ENCODE measurements at regions not wholly inside any gene's neighbourhood (a gene's known extent, or its start where the extent isn't known, plus 50 kb on each side); places are given as distances from the start of the nearest gene placed in this dataset.

DNA sequence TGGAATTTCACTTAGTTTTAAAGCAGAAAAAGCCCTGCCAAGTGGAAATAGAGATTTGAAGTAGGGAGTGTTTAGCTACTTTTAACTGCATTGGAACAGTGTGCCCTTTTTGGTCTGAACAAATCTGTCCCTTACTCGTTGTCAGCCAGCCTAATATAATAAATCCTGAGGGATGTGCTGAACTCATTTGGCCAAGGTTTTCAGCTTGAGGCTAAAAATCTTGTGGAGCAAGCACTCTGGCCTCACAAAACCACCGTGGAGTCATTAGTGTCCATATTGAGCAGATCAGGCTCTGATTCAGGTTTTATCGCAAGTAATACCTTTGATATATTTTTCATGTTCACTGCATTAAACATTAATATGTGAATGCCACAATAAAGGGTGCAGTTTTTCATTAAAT is 383.5 kb downstream of the FRK start:
- H3K4me3 ChIP-seq (ENCODE audit: low read length) = no peak overlapping the region
- no peak for DNase-seq (ENCODE audit: low read depth)
- TF ChIP-seq, protein P1, sequence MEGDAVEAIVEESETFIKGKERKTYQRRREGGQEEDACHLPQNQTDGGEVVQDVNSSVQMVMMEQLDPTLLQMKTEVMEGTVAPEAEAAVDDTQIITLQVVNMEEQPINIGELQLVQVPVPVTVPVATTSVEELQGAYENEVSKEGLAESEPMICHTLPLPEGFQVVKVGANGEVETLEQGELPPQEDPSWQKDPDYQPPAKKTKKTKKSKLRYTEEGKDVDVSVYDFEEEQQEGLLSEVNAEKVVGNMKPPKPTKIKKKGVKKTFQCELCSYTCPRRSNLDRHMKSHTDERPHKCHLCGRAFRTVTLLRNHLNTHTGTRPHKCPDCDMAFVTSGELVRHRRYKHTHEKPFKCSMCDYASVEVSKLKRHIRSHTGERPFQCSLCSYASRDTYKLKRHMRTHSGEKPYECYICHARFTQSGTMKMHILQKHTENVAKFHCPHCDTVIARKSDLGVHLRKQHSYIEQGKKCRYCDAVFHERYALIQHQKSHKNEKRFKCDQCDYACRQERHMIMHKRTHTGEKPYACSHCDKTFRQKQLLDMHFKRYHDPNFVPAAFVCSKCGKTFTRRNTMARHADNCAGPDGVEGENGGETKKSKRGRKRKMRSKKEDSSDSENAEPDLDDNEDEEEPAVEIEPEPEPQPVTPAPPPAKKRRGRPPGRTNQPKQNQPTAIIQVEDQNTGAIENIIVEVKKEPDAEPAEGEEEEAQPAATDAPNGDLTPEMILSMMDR (conservative IDR thresholded peaks at IDR 0.05; ENCODE audit: low read length) = no peak

DNA sequence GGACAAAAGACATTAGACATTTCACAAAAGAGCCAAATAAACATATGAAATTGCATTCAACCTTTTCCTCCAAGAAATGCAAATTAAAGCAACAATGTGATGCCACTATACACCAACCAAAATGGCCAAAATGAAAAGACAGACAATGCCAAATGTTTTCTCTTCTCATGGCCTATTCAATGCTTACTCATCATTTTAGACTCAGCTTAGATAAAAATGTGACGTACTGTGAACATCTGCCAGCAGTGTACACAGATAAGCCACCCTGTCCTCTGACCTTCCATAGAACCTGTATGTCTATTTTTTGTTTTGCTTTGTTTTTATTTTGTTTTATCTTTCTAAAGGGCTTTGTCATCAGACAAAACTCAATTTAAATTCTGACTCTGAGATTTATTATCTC is 385.2 kb downstream of the FRK start:
- DNase-seq (ENCODE audit: low read depth) = no peak
- no peak overlapping the region for H3K4me3 ChIP-seq (ENCODE audit: low read length)
- TF ChIP-seq, protein P1 (conservative IDR thresholded peaks at IDR 0.05; ENCODE audit: low read length) = no peak

DNA sequence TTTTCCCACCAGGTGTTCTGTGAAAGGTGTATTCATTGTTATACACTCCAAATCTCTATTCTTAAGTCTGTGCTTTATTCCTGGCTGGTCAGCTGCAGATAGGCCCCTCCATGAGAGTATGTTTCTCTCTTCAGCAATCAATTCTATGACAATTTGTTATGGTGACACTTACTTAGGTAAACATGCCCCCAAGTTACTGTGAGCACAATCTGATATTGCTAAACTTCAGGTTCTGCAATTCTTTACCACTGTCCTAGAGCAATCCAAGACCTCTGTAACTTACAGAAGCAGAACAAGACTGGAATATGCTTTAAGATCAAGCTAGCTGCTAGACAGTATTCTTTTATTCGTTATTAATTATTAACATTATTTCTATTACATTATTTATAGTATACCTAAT is 391.9 kb downstream of the FRK start:
- H3K4me3 ChIP-seq (ENCODE audit: low read length) = no peak overlapping the region
- no peak for DNase-seq (ENCODE audit: low read depth)
- TF ChIP-seq, protein P1 (conservative IDR thresholded peaks at IDR 0.05; ENCODE audit: low read length) = no peak

DNA sequence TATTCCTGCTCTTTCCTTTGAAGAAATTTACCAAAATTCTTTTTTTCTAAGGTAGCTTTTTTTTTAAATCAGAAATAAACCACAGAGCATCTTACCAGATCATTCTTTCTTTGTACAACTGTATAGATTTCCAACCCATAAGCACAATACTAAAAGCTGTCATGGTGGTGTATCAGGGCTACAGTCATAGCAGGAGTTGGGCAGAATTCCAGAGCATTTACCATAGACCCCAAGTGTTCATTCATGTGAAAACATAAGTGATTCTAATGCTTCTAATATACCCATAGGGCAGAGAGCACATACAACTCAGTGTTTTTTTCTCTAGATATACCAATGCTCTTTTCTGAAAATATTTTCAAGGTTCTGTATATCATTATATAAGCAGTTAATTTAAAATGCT is 392.5 kb downstream of the FRK start:
- TF ChIP-seq, protein P1 (conservative IDR thresholded peaks at IDR 0.05; ENCODE audit: low read length) = no peak
- DNase-seq (ENCODE audit: low read depth) = no peak

DNA sequence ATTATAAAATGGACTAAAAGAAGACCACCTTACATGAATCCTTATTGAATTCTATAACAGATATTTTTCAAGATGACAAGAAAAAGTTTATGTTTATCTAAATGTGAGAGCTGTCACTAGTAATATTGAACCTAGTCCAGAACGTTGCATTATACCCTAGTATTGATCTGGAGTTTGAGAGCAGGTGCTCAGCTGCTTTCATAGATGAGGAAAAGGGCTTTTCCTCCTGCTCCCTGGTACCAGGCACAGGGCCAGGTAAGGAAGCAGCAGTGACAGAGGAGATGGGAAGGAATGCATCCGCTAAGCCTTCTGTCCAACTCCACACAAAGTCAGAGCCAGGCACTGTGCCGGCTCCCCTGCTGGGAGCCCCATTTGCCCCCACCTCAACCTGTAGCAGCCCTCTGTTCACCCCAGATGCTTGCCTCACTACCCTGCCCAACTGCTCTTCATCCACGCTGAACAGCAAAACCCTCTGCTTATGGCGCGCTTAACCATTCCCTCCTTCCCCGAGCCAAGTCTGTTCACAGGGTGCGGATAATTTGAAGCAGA is 393.1 kb downstream of the FRK start:
- TF ChIP-seq, protein P1 (conservative IDR thresholded peaks at IDR 0.05; ENCODE audit: low read length) = no peak
- DNase-seq (ENCODE audit: low read depth) = no peak
- no peak overlapping the region for H3K4me3 ChIP-seq (ENCODE audit: low read length)

More for the DNA sequence above, 392.5 kb downstream of the FRK start:
- no peak overlapping the region for H3K4me3 ChIP-seq (ENCODE audit: low read length)

DNA sequence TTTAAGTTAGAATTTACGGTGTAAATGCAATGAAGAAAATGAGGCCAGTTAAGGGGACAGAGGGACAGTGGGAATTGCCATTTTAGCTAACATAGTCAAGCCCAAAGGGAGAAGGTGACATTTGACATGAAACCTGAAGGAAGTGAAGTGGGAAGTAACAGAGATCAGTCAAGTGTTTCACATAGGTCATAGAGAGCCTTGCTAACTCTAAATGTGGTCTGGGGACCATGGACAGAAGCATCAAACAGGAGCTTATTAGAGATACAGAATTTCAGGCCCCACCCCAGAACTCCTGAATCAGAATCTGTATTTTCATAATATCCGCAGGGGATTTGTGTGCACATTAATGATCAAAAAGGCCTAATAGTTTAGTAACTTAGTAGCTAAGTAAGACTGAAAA is 393.7 kb downstream of the FRK start:
- DNase-seq (ENCODE audit: low read depth) = no peak
- H3K4me3 ChIP-seq (ENCODE audit: low read length) = no peak overlapping the region
- TF ChIP-seq, protein P1 (conservative IDR thresholded peaks at IDR 0.05; ENCODE audit: low read length) = no peak

DNA sequence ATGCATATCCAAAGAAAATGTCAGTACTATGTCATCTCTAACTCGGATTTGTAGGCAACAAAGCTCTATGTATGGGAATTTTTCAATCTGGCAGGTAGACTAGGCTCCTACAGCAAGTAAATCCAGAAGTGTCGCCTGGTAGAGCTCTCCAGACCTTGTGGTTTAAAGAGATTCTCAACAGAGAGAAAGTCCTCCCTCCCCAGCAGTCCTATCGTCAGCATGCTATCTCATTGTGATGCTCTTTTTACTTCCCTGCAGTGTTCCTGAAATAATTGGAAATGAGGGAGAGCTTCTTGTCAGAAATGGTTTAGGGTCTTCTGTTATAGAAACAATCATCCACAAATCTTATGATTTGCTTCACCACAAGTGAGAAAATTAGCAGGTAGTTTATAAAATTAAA is 395.4 kb downstream of the FRK start:
- no peak overlapping the region for H3K4me3 ChIP-seq (ENCODE audit: low read length)
- TF ChIP-seq, protein P1 (conservative IDR thresholded peaks at IDR 0.05; ENCODE audit: low read length) = no peak
- DNase-seq (ENCODE audit: low read depth) = no peak
